Muscle of arm (tissue), 1 donor: ENCODE measurements at regions not wholly inside any gene's neighbourhood (a gene's known extent, or its start where the extent isn't known, plus 50 kb on each side); places are given as distances from the start of the nearest gene placed in this dataset.
"Not testable (repeated sequence)": the region's sequence is repeated elsewhere in the genome, so short reads cannot be mapped to it uniquely, and the experiment has no call there.

Source experiments
- DNase-seq: peaks from one replicate; pipeline ENCODE4 v3.0.0-alpha.2; 2013

DNA sequence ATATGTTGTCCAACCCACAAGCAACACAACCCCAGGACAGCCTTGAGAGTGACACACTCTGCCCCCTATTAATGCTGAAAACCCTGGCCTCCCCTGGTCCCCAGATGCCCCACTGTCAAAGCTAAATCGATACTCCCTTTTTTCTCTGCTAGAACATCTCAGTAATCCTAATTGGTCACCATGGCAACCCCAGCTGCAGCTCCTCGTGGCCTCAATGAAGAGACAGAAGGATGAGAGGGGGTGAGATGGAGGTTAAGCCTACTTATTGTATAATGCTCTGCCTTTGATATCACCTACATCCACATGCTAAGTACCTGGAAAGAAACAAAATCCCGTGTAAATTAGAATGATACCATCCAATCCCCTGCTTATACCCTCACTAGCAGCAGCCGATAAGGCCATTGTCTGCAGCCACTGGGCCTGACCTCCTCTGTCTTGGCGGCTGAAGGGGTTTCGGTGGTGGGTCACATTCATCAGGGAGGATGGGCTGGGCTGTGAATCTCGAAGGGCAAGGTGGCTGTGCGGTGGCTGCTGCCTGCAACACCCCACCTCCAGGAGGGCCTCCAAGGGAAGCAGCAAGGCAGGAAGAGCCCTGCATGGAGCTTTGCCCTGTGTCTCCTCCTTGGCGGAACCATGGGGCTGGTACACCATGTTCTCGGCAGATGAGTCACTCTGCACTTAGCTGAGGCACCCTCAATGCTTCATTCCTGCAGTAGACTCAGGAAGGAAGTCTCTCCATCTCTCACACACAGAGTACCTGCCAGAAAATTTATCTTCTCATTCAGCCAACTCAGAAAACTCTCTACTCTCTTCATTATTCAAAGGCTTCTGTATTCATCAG lies 399.5 kb downstream of the BUD13 start:
- no peak for DNase-seq

DNA sequence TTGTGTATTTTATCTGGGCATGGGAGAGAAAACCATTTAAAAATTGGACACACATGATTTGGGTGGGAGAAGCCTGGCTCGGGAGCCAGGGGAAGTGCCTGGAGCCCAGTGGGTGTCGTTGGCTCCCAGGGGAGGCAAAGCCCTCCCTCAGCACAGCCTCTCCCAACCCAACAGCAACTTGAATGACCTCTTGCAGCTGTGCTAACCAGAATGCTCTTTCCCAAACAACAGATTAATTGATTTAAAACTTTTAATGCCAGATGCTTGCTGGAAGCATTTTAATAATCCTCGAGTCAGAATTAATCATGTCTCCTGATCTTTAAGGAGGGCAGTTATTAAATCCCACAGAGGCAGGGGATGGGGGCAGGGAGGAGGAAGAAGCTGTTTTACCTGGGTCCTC lies 401.6 kb downstream of the BUD13 start:
- no peak for DNase-seq

DNA sequence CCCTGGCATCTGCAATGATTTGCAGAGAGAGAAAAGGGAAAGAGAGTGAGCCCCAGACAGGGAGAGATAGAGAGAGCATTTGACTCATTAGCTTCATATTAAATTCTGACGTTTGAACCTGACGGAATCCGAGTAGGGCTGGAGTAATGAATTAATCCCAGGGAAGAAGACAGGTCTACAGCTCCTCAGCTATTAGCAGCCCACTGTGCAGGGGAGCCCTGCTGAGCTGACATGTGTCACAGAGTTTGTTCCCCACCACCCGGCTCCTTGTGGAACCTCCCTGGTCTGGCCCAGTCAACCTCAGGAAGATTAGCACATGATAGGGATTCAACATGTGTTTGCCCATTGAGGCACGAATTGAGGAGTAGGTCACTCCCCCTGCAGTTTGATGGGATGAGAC lies 404.0 kb downstream of the BUD13 start:
- no peak for DNase-seq

DNA sequence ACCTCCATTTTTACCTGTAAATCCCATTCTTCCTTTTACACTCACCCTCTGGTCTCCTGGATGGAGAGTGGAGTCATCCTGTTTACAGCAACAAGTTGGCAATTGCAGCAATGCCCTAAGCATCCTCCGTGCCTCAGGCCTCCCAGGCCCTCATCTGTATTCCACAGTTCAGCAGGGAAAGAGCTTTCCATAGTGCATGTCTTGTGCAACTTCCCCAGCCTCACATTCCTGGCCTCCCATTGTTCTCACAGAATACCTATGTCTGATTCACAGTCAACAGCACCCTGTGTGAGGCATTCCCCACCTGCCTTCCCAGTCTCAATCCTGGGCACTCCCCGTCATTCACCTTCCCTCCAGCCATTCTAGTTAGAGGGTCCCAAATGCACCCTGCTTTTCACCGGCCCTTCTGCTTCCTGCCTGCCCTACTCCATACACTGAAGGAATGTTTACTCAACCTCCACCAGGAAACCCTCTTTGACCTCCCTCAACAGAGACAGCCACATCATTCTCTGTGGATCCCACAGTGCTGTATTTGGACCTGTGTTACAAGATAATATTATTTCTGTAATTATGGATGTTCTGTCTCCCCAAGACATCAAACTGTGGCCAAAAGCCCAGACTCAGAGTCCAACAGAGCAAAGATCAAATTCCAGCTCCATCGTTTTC lies 405.7 kb downstream of the BUD13 start:
- no peak for DNase-seq

DNA sequence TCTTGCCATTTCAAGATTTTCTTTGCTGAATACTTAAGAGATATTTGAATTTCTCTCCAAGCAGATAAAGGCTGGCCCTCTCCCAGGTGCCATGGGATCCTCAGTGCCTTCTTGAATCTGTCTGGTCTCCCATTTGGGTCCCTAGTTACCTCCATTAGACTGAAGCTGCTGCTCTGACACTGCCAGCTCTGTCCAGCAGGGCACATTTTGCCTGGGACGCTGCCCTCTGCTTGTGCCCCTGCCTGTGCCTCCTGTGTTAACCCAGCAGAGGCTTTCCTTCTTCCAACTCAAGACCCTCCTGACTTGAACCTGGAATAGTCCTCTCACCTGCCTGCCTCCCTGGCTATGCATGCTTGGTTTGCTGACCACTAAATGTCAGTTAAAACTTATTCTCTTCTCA lies 406.3 kb downstream of the BUD13 start:
- DNase-seq, result no peak

DNA sequence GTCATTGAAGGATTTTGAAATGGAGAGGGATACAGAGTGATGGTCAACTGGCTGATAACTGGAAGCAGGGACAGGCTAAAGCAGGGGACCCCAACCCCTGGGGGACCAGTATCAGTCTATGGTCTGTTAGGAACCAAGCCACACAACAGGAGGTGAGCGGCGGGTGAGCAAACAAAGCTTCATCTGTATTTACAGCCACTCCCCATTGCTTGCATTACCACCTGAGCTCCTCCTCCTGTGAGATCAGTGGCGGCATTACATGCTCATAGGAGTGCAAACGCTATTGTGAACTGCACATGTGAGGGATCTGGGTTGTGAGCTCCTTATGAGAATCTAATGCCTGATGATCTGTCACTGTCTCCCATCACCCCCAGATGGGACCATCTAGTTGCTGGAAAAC lies 407.9 kb downstream of the BUD13 start:
- not testable (repeated sequence) for DNase-seq

DNA sequence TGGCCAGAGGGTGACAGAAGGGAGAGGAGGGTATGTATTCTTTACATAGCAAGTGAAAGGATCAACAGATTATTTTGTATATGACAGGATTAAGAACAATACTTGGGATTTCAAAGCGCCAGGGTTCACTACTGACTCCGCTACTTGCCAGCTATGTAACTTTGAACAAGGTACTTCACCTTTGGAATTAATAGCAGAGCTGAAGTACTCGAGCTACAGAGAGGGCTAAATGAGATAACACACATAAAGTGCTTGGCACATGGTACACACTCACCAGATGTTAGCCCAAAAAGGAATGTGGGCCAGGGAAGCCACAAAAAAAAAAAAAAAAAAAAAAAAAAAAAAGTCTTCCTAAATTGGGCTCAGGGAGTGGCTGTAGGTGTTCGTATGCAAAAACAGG lies 408.4 kb downstream of the BUD13 start:
- no peak for DNase-seq

DNA sequence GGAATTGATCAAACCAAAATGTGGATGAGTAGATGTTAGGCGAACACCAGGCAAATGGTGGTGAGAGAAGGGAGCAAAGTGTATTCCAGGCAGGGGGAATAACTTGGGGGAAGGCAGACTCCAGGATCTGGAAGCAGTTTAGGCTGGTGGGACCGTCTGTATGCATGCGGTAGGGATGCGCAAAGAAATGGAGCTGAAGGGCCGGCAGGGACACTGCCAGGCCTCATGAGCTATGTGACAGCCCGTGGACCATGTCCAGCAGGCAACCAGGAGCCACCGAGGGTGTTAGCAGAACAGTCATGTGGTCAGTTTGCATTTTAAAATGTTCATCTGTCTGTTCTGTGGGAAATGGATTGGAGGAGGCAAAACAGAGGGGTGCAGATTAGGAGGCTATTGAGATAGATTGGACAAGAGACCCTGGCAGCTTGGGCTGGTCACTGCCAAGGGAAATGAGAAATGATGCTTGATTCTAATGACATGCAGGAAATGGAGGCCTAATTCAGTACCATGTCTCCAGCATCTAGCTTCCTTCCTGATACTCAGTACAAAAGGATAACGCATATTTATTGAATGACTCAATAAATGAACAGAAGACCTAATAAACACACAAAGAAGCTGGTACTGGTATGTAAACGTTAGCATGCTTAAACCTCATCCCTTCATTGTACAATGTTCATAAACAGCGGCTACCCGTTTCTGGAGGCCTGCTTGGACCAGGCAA lies 412.4 kb downstream of the BUD13 start:
- DNase-seq, result no peak

DNA sequence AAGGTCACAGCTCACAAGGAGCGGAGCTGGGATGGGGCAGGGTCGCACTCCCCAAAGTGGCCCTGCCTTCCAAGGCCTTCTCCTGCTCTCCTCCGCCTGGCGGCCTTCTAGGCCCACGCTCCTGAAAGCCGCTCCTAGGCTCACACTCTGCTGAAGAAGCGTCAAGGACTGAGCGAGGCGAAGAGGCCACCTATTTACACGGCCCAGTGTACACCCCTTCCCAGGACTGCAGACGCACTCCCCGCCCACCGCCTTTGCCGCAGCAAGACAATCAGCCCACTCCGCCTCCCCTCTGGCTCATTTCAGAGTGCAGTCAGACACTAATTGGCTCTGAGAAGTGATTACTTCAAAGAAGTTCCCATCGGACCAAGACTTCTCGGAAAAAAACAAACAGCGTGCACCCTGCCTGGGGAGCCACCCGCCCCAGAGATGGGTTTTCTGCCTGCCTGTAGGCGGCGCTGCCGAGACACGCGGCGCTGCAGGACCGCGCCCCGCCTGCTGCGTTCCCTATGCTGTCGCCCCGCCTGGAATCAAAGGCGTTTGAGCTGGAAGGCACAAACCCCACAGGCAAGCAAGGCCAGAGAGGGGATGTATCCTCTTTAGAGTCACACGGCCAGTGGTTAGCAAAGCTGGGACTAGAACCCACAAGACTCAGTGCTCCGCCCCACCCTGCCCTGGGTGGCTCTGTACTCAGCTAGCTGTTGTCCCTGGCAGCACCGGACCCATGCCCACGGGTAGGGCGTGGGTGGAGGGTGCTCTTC lies 414.8 kb downstream of the BUD13 start:
- DNase-seq, result no peak

DNA sequence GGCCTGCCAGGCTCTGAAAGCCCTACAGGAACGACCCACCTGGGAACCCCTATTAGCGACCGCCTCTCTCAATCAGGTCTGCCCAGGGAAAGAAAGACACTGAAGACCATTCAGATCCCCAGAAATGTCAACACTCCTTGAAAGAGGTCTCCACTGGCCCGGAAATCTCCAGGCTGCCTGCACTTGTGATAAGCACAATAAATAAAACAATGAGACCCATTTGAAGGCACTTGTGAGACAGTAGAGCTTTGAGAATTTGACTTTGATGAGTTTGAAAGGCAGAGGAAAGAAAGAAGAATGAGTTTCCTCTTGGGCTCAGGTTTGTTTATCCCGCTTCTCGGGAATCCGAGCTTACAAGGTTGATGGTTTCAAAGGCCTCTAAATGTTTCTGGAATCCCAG lies 416.3 kb downstream of the BUD13 start:
- no peak for DNase-seq

DNA sequence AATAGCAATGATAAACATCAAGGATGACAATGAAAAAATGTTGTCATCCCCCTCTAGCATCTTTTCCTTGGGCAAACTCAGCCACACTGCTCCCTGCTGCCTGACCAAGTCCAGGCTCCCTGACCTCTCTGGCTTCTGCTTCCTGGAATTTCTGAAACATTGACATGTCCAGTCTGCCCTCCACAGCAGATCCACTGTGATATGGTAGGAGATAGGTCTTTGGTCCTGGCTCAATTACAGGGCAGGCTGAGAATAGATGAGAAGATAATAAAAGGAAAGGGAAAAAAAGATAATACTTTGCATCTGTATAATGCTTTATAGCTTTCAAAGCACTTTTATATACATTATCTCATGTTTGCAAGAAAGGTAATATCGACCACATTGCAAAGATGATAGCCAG lies 417.7 kb downstream of the BUD13 start:
- DNase-seq, result no peak

DNA sequence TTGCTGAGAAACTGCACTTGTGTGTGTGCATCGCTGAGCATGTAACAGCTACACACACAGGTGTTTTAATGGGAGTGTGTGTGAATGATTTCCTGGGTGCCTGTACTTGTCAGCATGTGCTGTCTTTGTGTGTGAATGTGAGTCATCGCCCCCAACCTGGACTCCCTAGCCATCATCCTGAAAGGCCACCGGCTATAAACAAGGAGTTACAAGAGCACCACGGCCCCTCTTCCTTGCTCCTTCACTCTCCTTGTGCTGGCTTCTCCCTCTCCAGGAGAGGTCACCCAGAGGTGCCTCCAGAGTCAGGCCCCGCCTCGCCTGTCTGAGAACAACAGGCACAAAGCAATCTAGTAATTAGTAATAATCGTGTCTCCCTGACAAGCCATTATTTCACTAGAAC lies 419.2 kb downstream of the BUD13 start:
- DNase-seq, result no peak

DNA sequence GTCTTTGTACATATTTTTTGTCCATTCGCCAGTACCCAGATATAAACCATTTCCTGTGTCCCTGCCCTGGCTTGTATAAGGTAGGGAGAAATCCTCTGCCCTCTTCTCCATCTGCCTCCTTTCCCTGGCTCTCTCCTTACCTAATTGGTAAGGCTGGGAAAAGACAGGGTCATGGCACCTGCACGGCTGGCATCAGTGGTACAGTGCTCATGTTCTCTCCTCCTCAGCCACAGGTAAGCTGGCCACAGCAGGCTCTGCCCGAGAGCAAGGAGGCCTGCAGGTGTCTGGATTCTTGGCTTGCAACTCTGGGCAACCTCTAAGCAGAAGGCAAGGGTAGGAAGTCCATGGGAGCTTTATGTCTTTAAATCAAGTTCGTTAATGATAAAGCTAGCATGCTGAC lies 419.9 kb downstream of the BUD13 start:
- DNase-seq, result no peak

DNA sequence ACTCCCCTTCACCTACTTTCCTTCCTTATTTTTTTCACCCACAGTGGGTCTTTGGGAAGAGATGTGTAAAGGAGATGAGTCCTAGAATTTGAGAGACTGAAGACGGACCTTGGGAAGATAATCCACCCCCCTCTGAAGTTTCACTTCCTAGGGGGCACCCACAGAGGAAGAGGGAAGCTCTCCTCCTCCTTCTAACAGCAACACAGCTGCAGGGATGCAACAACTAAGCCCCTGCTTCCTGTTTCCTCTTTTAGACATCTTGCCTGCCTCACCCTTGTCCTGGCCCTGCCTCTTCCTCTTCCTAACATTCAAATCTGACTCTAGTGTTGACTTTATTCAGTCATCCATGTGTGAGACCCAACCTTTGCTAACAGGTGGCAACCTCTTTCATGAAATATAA lies 424.6 kb downstream of the BUD13 start:
- DNase-seq, result no peak

DNA sequence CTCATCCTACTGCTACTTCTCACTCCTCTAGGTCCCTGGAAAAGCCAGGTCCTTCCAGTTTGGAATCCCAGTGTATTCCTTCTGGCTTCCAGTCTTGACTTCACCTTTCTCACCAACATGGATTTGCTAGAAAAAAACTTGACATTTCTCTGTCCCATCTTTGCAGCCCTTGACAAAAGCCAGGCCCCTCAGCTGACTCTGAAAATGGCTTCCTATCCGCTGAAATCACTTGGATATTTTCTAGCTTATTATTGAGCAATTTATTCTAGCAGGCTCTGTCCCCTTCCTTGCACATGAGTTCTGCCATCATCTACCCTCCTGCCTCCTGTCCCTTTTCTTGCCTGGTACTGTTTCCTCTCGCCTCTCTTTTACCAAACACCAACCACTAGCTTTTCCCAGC lies 427.2 kb downstream of the BUD13 start:
- DNase-seq, result no peak

DNA sequence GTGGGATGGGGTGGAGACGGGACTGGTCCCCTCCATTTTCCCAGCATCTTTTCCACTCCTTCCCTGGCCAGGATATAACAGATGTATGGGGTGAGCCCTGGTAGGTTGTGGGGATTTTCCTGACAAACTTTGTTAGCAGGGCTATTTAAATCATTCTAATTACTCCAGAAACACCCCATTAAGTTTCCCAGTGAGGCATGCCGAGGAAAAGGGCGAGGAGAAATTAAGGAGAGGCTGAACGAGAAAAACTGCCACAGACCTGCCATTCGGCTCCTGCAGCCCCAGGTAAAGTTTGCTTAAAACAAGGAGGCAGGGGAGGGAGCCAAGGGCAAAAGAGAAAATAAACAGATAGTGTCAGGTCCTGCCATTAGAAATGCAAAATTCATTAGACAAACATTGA lies 428.2 kb downstream of the BUD13 start:
- no peak for DNase-seq

DNA sequence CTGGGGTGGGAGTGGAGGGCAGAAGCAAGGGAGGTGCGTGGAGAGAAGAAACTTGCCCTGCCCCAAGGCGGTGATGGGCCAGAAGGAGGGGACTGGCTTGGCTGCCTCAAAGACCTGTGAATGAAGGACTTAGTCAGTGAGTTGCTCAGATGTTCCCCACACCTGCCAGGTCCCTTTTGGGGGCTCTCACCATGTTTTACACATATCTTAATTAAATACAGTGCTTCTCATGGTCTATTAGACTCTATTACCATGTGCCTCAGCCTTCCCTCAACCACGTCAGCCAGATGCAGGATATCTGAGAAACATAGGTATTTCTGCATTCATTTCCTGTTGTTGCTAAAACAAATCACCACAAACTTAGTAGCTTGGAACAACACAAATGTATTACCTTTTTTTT lies 429.5 kb downstream of the BUD13 start:
- no peak for DNase-seq

DNA sequence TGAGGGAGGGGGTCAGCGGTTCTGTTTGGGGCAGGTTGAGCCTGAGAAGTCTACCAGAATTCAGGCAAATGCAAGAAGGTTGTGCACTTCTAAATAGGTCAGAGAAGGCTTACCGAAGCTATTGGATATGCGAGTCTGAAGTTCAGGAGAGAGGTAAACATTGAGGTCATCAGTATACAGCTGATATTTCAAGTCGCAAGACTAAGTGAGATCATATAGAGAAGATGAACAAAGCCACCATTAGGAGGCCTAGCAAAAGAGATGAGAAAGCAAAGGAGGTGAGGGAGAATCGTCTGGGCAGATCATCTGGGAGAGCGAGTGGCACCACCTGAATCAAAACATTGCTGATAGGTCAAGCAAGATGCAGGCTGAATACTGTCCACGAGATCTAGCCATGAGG lies 430.6 kb downstream of the BUD13 start:
- DNase-seq, result no peak

DNA sequence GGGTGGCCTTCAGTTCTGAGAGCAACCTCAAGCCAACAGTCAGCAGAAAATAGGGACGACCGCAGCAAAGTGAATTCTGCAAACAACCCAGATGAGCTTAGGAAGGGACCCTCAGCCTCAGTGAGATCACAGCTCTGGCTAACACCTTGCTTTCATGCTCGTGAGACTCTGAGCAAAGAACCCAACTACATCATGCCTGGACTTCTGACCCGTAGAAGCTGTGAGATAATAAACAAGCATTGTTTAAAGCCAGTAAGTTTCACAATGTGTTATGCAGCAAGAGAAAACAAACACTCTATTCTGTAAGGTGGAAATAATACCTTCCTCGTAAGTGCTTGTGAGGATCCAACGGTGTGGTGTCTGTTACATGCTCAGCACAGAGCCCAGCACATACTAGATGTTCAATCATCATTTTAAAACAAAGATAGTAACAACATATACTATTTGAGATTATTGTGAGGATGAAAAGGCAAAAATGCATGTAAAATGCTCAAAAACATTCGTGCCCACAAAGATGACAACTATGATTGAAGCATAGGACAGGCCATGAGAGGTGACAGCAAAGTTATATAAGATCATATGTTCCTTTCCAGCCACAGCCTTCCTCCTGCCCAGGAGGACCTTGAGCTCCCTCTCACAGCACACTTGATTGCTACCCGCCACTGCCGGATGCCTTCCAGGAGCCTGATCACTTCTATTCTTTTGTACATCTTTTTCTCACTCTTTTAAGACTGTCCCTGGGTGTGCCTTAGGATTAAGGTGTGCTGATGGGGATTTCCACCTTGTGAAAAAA lies 433.3 kb downstream of the BUD13 start:
- DNase-seq, result no peak

DNA sequence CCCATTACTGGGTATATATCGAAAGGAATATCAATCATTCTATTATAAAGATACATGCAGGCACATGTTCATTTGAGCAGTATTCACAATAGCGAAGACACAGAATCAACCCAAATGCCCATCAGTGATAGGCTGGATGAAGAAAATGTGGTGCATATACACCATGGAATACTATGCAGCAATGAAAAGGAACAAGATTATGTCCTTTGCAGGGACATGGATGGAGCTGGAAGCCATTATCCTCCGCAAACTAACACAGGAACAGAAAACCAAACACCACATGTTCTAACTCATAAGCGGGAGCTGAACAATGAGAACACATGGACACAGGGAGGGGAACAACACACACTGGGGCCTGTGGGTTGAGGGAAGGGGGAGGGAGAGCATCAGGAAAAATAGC lies 434.3 kb downstream of the BUD13 start:
- DNase-seq, result not testable (repeated sequence)

DNA sequence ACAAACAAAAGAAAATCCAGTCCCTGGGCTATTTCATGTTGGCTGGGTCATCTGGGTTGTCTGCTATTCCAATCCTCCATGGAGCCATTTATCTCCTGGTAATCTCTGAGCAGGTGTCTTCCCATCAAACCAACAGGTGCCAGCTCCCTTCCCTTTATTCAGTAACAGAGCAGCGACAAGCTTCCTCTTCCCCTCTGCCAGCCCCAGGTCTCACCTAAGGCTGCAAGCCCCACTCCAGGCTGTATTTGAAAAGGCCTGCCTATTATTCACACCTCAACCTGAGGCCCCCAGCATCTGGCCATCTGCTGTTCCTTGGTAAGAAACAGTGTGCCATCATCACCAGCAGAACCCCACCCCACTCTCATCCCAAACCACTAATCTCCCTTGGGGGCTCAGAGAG lies 436.2 kb downstream of the BUD13 start:
- no peak for DNase-seq
